Keratinocyte (primary cell): ENCODE measurements at regions not wholly inside any gene's neighbourhood (a gene's known extent, or its start where the extent isn't known, plus 50 kb on each side); places are given as distances from the start of the nearest gene placed in this dataset.

Source experiments
- DNase-seq: peaks from one replicate; pipeline ENCODE4 v3.0.0-alpha.2; 2011; ENCODE audit warnings: low read depth, missing footprints, low spot score
- FAIRE-seq: peaks from 2 replicates; lab custom pipeline; 2011; peaks lifted over from hg19 to GRCh38; lab: Jason Lieb, UNC
- H2AFZ ChIP-seq: 2 replicates; pipeline ENCODE4 v1.6.0; 2012; ENCODE audit warnings: low read length, control low read depth, inconsistent platforms; ENCODE audit not compliant: control insufficient read depth
- H3K27ac ChIP-seq: 2 replicates; pipeline ENCODE4 v1.5.1; 2011; ENCODE audit warnings: low read length; ENCODE audit not compliant: control insufficient read depth, insufficient read depth
- H3K27me3 ChIP-seq: 3 replicates; pipeline ENCODE4 v1.6.0; 2011; ENCODE audit warnings: low read length; ENCODE audit not compliant: control insufficient read depth, insufficient read depth; ENCODE audit errors: extremely low read depth
- H3K36me3 ChIP-seq, 2 experiments: 2 replicates in 1 of 2; 3 replicates in 1 of 2; pipeline ENCODE4 v1.5.1; 2011; ENCODE audit warnings: low read length in 2 of 2, mild to moderate bottlenecking in 1 of 2; ENCODE audit not compliant: control insufficient read depth in 2 of 2, insufficient read depth in 2 of 2; ENCODE audit errors: extremely low read depth in 1 of 2
- H3K4me1 ChIP-seq: 3 replicates; pipeline ENCODE4 v1.5.1; 2011; ENCODE audit warnings: low read length; ENCODE audit not compliant: control insufficient read depth, insufficient read depth; ENCODE audit errors: extremely low read depth
- H3K4me2 ChIP-seq: 3 replicates; pipeline ENCODE4 v1.6.0; 2011; ENCODE audit warnings: low read depth, low read length; ENCODE audit not compliant: control insufficient read depth, insufficient read depth; ENCODE audit errors: extremely low read depth
- H3K4me3 ChIP-seq, 3 experiments: fragments of 200-600 bp in 1 of 3; sonication (generic) in 1 of 3; 2 replicates in 2 of 3; 3 replicates in 1 of 3; pipeline ENCODE4 v1.5.1; 2011 to 2016; ENCODE audit warnings: low read length in 3 of 3, mild to moderate bottlenecking in 3 of 3, control low read depth in 2 of 3, inconsistent platforms in 1 of 3, low read depth in 1 of 3, mixed read lengths in 1 of 3, mixed run types in 1 of 3, moderate library complexity in 1 of 3; ENCODE audit not compliant: control insufficient read depth in 2 of 3, insufficient read depth in 2 of 3; ENCODE audit errors: extremely low read depth in 1 of 3
- H3K79me2 ChIP-seq: 2 replicates; pipeline ENCODE4 v1.6.0; 2012; ENCODE audit warnings: low read length; ENCODE audit not compliant: control insufficient read depth, insufficient read depth
- H3K9ac ChIP-seq: 3 replicates; pipeline ENCODE4 v1.6.0; 2011; ENCODE audit warnings: low read length; ENCODE audit not compliant: control insufficient read depth, insufficient read depth; ENCODE audit errors: extremely low read depth
- H3K9me1 ChIP-seq: 3 replicates; pipeline ENCODE4 v1.6.0; 2011; ENCODE audit warnings: low read length; ENCODE audit not compliant: control insufficient read depth, insufficient read depth; ENCODE audit errors: extremely low read depth
- H3K9me3 ChIP-seq: 2 replicates; pipeline ENCODE4 v1.5.1; 2012; ENCODE audit warnings: low read depth, low read length; ENCODE audit not compliant: control insufficient read depth
- H4K20me1 ChIP-seq: 3 replicates; pipeline ENCODE4 v1.6.0; 2011; ENCODE audit warnings: low read length; ENCODE audit not compliant: control insufficient read depth, insufficient read depth; ENCODE audit errors: extremely low read depth
- EZH2 ChIP-seq: IDR thresholded peaks from one replicate; pipeline ENCODE4 v1.6.1; 2012; ENCODE audit warnings: inconsistent platforms, mild to moderate bottlenecking, low read length, moderate library complexity
- dilution Hi-C: fragments of 300-500 bp; cut with MboI; formaldehyde crosslinking; loops from one replicate; pipeline ENCODE4 v1.7.0; 2020; ENCODE audit warnings: low sequenced_read_pairs; ENCODE audit not compliant: extremely low pct_ligation_motif_present
- TF ChIP-seq, protein P1 (sequence below), 3 experiments: IDR thresholded peaks in 1 of 3; conservative IDR thresholded peaks in 1 of 3; optimal IDR thresholded peaks in 1 of 3; 2 replicates in 2 of 3; 3 replicates in 1 of 3; pipeline versions ENCODE3 to v1.5.1; 2011; ENCODE audit warnings: low read length in 3 of 3, mild to moderate bottlenecking in 3 of 3, moderate library complexity in 2 of 3, control low read depth in 1 of 3, inconsistent platforms in 1 of 3; ENCODE audit not compliant: insufficient read depth in 2 of 3; ENCODE audit errors: extremely low read depth in 1 of 3

DNA sequence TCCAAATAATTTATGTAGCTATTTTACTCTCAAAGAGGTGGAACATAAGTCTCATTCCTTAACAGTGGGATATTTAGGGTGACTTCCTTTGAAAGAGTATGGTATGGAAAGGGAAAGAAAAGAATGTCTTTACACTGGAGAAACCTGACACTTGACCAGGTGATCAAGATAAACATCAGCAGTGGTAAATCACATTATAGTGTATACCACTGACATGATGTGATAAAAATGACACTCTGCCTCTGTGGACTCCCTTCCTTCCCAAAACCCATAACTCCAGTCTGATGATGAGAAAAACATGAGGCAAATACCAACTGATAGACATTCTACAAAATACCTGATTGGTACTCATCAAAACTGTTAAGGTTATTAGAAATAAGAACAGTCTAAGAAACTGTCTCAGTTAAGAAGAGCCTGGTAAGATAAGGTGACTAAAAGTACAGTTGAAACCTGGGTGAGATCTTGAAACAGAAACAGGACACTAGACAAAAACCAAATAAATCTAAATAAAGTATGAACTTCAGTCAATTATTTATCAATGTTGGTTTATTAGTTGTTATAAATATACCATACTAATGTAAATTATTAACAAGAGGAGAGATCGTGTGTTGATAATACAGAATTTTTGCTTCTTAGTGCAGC lies 144.2 kb upstream of the PCDH18 start:
- DNase-seq (no peak), FAIRE-seq (no peak)
- H3K27ac ChIP-seq = no peak overlapping the region
- no peaks in the 10 kb centered on the region for H3K36me3 ChIP-seq
- H3K9me1 ChIP-seq = no peaks in the 10 kb centered on the region
- no peaks in the 10 kb centered on the region for H4K20me1 ChIP-seq
- H3K4me2 ChIP-seq = no peak overlapping the region
- H3K9me3 ChIP-seq = no peaks in the 10 kb centered on the region
- no peak overlapping the region for H3K4me3 ChIP-seq
- no peaks in the 10 kb centered on the region for H3K4me1 ChIP-seq
- dilution Hi-C loops = no loop called here
- TF ChIP-seq, protein P1, sequence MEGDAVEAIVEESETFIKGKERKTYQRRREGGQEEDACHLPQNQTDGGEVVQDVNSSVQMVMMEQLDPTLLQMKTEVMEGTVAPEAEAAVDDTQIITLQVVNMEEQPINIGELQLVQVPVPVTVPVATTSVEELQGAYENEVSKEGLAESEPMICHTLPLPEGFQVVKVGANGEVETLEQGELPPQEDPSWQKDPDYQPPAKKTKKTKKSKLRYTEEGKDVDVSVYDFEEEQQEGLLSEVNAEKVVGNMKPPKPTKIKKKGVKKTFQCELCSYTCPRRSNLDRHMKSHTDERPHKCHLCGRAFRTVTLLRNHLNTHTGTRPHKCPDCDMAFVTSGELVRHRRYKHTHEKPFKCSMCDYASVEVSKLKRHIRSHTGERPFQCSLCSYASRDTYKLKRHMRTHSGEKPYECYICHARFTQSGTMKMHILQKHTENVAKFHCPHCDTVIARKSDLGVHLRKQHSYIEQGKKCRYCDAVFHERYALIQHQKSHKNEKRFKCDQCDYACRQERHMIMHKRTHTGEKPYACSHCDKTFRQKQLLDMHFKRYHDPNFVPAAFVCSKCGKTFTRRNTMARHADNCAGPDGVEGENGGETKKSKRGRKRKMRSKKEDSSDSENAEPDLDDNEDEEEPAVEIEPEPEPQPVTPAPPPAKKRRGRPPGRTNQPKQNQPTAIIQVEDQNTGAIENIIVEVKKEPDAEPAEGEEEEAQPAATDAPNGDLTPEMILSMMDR (optimal IDR thresholded peaks at IDR 0.05 in 1 of 3, IDR thresholded peaks at IDR 0.05 in 1 of 3, conservative IDR thresholded peaks at IDR 0.05 in 1 of 3; ENCODE audit: extremely low read depth in 1 of 3, insufficient read depth in 2 of 3, low read length in 3 of 3) = no peak
- no peak for TF ChIP-seq EZH2
- H3K9ac ChIP-seq = no peak overlapping the region
- no peak overlapping the region for H2AFZ ChIP-seq
- no peaks in the 10 kb centered on the region for H3K79me2 ChIP-seq
- no peaks in the 10 kb centered on the region for H3K27me3 ChIP-seq

DNA sequence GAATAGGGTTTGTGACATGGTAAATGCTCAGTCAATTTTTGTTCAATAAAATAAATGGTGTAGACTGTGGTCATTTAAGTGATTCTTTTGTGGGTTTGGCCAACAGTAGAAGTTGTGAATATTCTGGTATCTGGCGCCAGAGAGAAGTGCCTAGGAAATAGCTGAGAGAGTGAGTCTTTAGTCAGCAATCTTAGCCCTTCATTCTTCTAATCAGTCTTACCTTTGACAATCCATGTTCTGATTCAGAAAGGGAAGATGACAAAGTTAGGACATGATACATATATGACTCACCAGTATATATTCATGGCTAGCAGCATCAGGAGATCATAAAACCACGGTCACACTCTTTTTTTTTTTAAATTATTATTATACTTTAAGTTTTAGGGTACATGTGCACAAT lies 141.8 kb upstream of the PCDH18 start:
- no peak overlapping the region for H3K4me3 ChIP-seq
- no peak overlapping the region for H2AFZ ChIP-seq
- H3K4me2 ChIP-seq = no peak overlapping the region
- no peaks in the 10 kb centered on the region for H4K20me1 ChIP-seq
- H3K36me3 ChIP-seq = no peaks in the 10 kb centered on the region
- TF ChIP-seq EZH2 = no peak
- TF ChIP-seq, protein P1 (optimal IDR thresholded peaks at IDR 0.05 in 1 of 3, IDR thresholded peaks at IDR 0.05 in 1 of 3, conservative IDR thresholded peaks at IDR 0.05 in 1 of 3; ENCODE audit: extremely low read depth in 1 of 3, insufficient read depth in 2 of 3, low read length in 3 of 3) = no peak
- H3K27me3 ChIP-seq = no peaks in the 10 kb centered on the region
- no peaks in the 10 kb centered on the region for H3K79me2 ChIP-seq
- DNase-seq = peak; percentile 13
- no peaks in the 10 kb centered on the region for H3K4me1 ChIP-seq
- FAIRE-seq = no peak
- dilution Hi-C loops = no loop called here
- H3K9ac ChIP-seq = no peak overlapping the region
- no peak overlapping the region for H3K27ac ChIP-seq
- H3K9me1 ChIP-seq = no peaks in the 10 kb centered on the region
- no peaks in the 10 kb centered on the region for H3K9me3 ChIP-seq
